ENCODE measurements at regions not wholly inside any gene's neighbourhood (a gene's known extent, or its start where the extent isn't known, plus 50 kb on each side); places are given as distances from the start of the nearest gene placed in this dataset.
"Not testable (repeated sequence)": the region's sequence is repeated elsewhere in the genome, so short reads cannot be mapped to it uniquely, and the experiment has no call there.

GRCh38 chr9:63804205-63804604, 1480.8 kb downstream of the FOXD4L5 start:
- DNase-seq = not testable (repeated sequence)

DNA sequence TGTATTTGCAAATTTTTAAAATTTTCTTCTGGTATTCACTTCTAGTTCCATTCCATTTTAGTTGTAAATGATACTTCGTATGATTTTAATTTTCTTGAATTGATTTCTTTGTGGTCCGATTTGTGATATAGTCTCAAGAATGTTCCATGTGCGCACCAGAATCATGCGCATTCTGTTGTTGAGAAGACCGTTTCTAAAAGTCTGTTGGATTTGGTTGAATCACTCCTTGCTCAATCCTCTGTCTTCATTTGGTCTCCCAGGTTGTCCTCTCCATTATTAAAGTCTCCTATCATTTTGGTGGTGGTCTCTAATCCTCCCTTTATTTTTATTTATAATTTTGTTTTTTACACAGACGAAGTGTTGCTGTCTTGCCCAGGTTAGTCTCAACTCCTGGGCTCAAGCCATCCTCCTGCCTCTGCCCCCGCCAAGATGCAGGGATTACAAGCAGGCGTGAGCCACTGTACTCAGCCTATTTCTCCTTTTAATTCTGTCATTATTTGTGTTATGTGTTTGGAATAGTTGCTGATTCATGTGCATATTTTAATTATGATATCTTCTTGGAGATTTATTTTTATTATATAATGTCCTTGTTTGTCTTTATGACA, 1490.8 kb downstream of the FOXD4L5 start:
- DNase-seq = not testable (repeated sequence)

- not testable (repeated sequence) for DNase-seq
Measured at GRCh38 chr9:63787454-63787853, 1497.6 kb downstream of the FOXD4L5 start.

- DNase-seq = not testable (repeated sequence)
Measured at GRCh38 chr9:63785059-63785458, 1500.0 kb downstream of the FOXD4L5 start.

- DNase-seq = not testable (repeated sequence)
Measured at GRCh38 chr9:63784421-63784820, 1500.6 kb downstream of the FOXD4L5 start.

GRCh38 chr9:63781817-63782439, 1503.1 kb downstream of the FOXD4L5 start:
- DNase-seq = not testable (repeated sequence)

- DNase-seq = peak; percentile 36
Measured at GRCh38 chr9:63781390-63781789, 1503.6 kb downstream of the FOXD4L5 start.

DNA sequence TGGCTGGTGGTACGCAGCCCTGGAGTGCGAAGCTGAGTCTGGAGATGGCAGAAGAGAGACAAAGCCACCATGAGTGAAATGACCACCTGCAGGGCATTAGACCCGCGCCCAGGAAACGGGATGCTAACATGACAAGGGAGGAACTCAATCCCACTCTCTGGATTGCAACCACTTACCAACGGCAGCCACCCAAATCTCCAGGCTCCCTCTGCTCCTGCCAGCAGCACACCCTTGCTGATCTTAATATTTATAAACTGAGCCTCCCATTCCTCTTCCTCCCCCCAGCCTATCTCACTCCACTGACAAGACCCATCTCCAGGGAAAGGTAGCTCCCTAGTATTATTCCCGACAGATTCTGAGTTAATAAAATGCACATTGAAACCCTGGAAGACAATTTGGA, 1508.8 kb downstream of the FOXD4L5 start:
- not testable (repeated sequence) for DNase-seq

DNA sequence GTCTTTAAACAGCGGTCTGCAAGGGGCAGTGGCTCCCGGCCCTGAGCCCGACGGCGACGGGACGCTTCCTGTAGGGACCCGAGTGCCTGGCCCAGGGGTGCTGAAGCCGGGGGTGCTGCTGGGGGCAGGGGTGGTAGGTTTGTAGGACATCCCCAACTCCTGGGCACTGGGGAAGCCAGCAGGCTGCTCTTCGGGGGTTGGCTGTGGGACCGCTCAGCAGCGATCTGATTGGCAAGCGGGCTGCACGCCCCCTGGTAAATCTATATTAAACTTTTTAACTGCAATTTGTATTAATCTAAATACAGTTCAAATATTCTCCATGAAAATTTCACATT, 1510.0 kb downstream of the FOXD4L5 start:
- not testable (repeated sequence) for DNase-seq

GRCh38 chr9:63774369-63775091, 1510.5 kb downstream of the FOXD4L5 start:
- not testable (repeated sequence) for DNase-seq

DNA sequence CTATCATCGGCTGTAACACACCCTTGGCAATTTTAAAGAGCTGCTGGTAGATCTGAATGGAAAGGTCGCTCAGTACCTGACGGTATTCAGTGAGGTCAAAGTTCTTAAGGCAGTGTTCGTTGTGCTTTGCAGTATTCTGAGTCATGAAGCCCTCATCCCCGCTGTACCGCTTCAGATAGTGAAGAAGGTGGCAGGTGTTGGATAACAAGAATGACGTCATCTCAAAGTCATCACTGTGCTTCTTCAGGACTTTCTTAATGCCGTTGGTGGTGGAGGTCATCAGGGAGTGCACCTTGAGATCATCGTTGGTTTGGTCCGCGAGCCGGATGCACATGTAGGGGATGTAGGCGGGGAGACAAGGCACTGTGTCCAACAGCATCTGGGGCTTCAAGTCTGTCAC, 1522.8 kb downstream of the FOXD4L5 start:
- not testable (repeated sequence) for DNase-seq

- peak; percentile 12 for DNase-seq
Measured at GRCh38 chr9:63729021-63729420, 1556.0 kb downstream of the FOXD4L5 start.

DNA sequence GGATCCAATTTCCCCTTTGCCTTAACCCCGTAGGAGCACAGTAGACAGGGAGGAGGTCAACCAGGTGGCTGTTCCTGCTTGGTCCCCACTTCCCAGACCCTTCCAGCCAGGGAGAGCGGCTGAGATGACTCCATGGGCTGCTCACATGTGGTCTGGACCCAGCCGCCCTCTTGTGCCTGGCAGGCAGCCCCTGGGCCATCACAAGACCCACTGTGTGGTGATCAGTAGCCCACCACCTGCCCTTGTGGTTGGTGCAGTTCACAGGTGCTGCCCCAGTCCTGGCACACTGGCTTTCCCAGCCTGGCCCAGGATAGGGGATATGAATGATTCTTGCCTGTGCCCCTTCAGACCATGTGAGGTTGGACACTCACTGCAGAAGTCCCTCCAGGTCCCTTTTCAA, 1556.7 kb downstream of the FOXD4L5 start:
- no peak for DNase-seq

DNA sequence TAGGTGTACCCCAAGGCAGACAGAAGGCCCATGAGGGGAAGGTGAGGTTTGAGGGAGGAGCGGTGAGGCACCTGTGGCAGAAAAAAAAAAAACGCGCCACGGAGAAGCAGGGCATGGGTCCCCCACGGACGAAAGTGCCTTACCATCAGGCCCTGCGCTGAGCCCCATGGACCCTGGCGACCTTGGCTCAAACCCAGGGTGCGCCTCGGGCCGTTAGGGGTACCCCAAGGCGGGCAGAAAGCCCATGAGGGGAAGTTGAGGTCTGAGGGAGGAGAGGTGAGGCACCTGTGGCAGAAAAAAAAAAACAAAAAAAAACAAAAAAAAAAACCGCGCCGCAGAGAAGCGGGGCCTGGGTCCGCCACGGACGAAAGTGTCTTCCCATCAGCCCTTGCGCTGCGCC, 1576.7 kb downstream of the FOXD4L5 start:
- DNase-seq = not testable (repeated sequence)

GRCh38 chr9:63704456-63704855, 1580.6 kb downstream of the FOXD4L5 start:
- DNase-seq = not testable (repeated sequence)

GRCh38 chr9:63703670-63704069, 1581.3 kb downstream of the FOXD4L5 start:
- not testable (repeated sequence) for DNase-seq

DNA sequence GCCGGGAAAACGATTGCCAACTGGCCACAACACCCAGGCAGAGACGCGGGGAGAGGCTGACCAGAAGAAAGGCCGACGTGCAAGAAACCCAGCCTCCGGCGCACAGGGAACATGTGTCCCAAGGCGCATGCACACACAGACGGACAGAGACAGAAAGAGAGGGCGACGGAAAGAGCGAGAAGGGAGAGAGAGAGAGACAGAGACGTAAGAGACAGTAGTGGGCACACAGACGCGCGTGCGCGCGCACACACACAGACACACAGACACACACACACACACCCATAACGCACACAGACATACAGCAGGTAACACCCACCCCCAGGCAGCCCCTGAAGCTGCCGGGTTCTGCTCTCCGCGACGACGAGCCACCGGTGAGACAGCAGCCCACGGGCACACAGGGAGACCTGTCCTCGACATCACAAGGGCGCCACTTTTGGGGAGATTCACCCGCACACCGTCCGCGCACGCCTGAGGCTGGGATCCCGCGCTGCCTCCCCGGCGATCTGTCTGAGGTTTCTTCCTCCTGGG, 1581.8 kb downstream of the FOXD4L5 start:
- DNase-seq = not testable (repeated sequence)

Measured in RPMI8226 (cell line).